Body of pancreas (tissue), 4 donors: ENCODE measurements at regions not wholly inside any gene's neighbourhood (a gene's known extent, or its start where the extent isn't known, plus 50 kb on each side); places are given as distances from the start of the nearest gene placed in this dataset.

Experiments used
- ATAC-seq: fragments of 150-250 bp; one replicate; pipeline ENCODE4 v1.9.1; 2016
- DNase-seq, 4 donors: peaks; one replicate each; pipeline ENCODE4 v3.0.0-alpha.2; 2019
- H3K27ac ChIP-seq, 4 donors: fragments of 200-600 bp; sonication (generic); 1 replicate in 3 of 4; 2 replicates in 1 of 4; pipeline versions ENCODE4 v1.5.1 to v1.6.1; 2016 to 2019; ENCODE audit warnings: mild to moderate bottlenecking in 1 of 4, mixed read lengths in 1 of 4, moderate library complexity in 1 of 4
- H3K27me3 ChIP-seq, 2 donors: fragments of 200-600 bp; sonication (generic); one replicate each; pipeline ENCODE4 v1.6.0; 2016; ENCODE audit warnings: mild to moderate bottlenecking in 1 of 2
- H3K36me3 ChIP-seq, 2 donors: fragments of 200-600 bp; sonication (generic); replicated peaks in 1 of 2; 2 replicates each; pipeline ENCODE4 v1.5.1; 2016; ENCODE audit warnings: low read depth in 2 of 2; ENCODE audit not compliant: insufficient read depth in 1 of 2
- H3K4me1 ChIP-seq: fragments of 200-600 bp; sonication (generic); one replicate; pipeline ENCODE4 v1.6.0; 2016
- H3K4me3 ChIP-seq, 2 donors: fragments of 200-600 bp; sonication (generic); 1 replicate in 1 of 2; 2 replicates in 1 of 2; pipeline ENCODE4 v1.5.1; 2016 to 2019
- H3K9me3 ChIP-seq, 3 donors: fragments of 200-600 bp; sonication (generic); 1 replicate in 2 of 3; 2 replicates in 1 of 3; pipeline ENCODE4 v1.5.1; 2016
- POLR2A ChIP-seq, 3 donors: fragments of 450-650 bp; IDR thresholded peaks; one replicate each; pipeline ENCODE4 v1.6.1; 2016; ENCODE audit warnings: antibody characterized with exemption in 3 of 3, mild to moderate bottlenecking in 2 of 3
- WGBS, 2 donors: methylation state at CpG; one replicate each; pipeline ENCODE4 v1.1.5; 2017; 5-methylcytosine and 5-hydroxymethylcytosine counted together
- intact Hi-C: fragments of 100-400 bp; cut with DNase I; formaldehyde crosslinking; loops from one replicate; pipeline ENCODE4 v1.15.1; 2023
- TF ChIP-seq, protein P1 (sequence below), 7 experiments: fragments of 450-650 bp in 4 of 7; fragments of 200-600 bp in 3 of 7; sonication (generic) in 3 of 7; IDR thresholded peaks; one replicate each; pipeline ENCODE4 v1.5.1; 2016 to 2019; ENCODE audit warnings: antibody characterized with exemption in 7 of 7

GRCh38 chr3:64837126-64837738 lies 149.4 kb upstream of the ADAMTS9 start:
- no peaks in the 10 kb centered on the region for H3K4me1 ChIP-seq
- intact Hi-C loops: no loop called here
- DNase-seq (no peak), ATAC-seq (no peak)
- no peak overlapping the region for H3K27ac ChIP-seq
- H3K9me3 ChIP-seq: no peaks in the 10 kb centered on the region
- no peaks in the 10 kb centered on the region for H3K36me3 ChIP-seq
- WGBS, 2 donors: 58 to 77% methylated on average over 2 of the region's 2 CpGs
- no peaks in the 10 kb centered on the region for H3K27me3 ChIP-seq
- TF ChIP-seq, protein P1, sequence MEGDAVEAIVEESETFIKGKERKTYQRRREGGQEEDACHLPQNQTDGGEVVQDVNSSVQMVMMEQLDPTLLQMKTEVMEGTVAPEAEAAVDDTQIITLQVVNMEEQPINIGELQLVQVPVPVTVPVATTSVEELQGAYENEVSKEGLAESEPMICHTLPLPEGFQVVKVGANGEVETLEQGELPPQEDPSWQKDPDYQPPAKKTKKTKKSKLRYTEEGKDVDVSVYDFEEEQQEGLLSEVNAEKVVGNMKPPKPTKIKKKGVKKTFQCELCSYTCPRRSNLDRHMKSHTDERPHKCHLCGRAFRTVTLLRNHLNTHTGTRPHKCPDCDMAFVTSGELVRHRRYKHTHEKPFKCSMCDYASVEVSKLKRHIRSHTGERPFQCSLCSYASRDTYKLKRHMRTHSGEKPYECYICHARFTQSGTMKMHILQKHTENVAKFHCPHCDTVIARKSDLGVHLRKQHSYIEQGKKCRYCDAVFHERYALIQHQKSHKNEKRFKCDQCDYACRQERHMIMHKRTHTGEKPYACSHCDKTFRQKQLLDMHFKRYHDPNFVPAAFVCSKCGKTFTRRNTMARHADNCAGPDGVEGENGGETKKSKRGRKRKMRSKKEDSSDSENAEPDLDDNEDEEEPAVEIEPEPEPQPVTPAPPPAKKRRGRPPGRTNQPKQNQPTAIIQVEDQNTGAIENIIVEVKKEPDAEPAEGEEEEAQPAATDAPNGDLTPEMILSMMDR (IDR thresholded peaks at IDR 0.05): no peak
- TF ChIP-seq POLR2A (IDR thresholded peaks at IDR 0.05): no peak
- H3K4me3 ChIP-seq: no peak overlapping the region

DNA sequence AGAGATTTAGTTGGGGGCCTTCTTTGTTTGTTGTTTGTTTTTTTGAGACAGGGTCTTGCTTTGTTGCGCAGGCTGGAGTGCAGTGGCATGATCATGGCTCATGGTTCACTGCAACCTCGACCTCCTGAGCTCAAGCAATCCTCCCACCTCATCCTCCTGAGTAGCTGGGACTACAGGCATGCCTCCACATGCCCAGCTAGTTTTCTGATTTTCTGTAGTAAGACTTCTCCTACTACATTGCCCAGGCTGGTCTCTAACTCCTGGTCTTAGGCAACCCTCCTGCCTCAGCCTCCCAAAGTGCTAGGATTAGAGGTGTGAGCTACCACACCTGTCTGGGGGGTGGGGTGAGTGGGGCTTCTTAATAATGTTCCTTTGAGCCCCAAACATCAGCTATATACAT lies 148.3 kb upstream of the ADAMTS9 start:
- TF ChIP-seq POLR2A (IDR thresholded peaks at IDR 0.05): no peak
- TF ChIP-seq, protein P1 (IDR thresholded peaks at IDR 0.05): no peak
- H3K36me3 ChIP-seq: no peaks in the 10 kb centered on the region
- no peaks in the 10 kb centered on the region for H3K27me3 ChIP-seq
- 76 to 81% methylated on average over 2 of the region's 2 CpGs for WGBS, 2 donors
- H3K4me3 ChIP-seq: no peak overlapping the region
- ATAC-seq (no peak), DNase-seq (no peak)
- H3K9me3 ChIP-seq: no peaks in the 10 kb centered on the region
- intact Hi-C loops: no loop called here
- H3K4me1 ChIP-seq: no peaks in the 10 kb centered on the region
- H3K27ac ChIP-seq: no peak overlapping the region

DNA sequence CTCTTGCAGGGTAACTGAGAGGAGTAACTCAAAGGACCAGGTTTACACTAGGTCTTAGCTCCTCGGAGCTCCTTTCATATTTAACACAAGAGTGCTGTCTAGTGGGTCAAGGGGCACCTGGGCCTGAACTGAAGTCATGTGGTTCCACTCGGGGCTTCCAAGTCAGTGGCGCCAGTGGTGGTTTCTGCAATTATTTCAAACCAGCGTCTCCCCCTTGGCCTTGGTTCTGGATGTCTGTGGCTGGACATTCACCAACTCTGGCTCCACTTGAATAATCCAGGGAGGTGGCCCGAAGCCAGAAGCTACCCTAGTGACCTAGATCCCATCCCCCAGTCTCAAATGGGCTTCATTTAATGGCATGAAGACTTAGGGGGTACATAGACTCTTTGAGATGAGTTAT lies 144.3 kb upstream of the ADAMTS9 start:
- no peak overlapping the region for H3K4me3 ChIP-seq
- no peaks in the 10 kb centered on the region for H3K9me3 ChIP-seq
- H3K36me3 ChIP-seq: no peaks in the 10 kb centered on the region
- intact Hi-C loops: no loop called here
- H3K4me1 ChIP-seq: no peaks in the 10 kb centered on the region
- no peak for TF ChIP-seq POLR2A (IDR thresholded peaks at IDR 0.05)
- TF ChIP-seq, protein P1 (IDR thresholded peaks at IDR 0.05): no peak
- no peak overlapping the region for H3K27ac ChIP-seq
- no peak for ATAC-seq
- WGBS, 2 donors: 67 to 76% methylated on average over 5 of the region's 5 CpGs
- DNase-seq: no peak
- H3K27me3 ChIP-seq: no peaks in the 10 kb centered on the region

DNA sequence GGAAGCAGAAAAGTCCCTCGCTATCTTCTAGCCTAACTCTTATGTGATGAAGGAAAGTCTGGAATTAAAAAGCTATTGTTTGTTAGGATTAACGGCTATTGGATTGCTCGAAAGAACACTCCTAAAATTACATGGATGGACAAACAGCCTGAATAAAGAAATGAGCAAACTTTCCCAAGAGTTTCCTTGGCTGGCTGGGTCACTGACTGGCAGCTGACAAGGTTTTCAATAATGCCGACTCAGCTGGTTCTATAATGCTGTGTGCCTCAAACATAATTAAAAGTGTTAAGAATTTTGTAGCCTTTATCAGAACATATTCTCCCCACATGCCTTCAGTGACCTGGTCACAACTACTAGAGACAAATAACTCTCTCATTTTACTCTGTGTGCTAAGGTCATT lies 142.9 kb upstream of the ADAMTS9 start:
- H3K27ac ChIP-seq: no peak overlapping the region

GRCh38 chr3:64829331-64829730 lies 141.5 kb upstream of the ADAMTS9 start:
- H3K9me3 ChIP-seq: no peaks in the 10 kb centered on the region
- no peak for TF ChIP-seq POLR2A (IDR thresholded peaks at IDR 0.05)
- TF ChIP-seq, protein P1 (IDR thresholded peaks at IDR 0.05): no peak
- no peak overlapping the region for H3K27ac ChIP-seq
- no peaks in the 10 kb centered on the region for H3K27me3 ChIP-seq
- ATAC-seq (no peak), DNase-seq (no peak)
- no peaks in the 10 kb centered on the region for H3K36me3 ChIP-seq
- H3K4me3 ChIP-seq: no peak overlapping the region
- 84 to 86% methylated on average over 3 of the region's 3 CpGs for WGBS, 2 donors
- H3K4me1 ChIP-seq: no peaks in the 10 kb centered on the region
- intact Hi-C loops: no loop called here

More for the DNA sequence above, 142.9 kb upstream of the ADAMTS9 start:
- DNase-seq: no peak
- H3K4me1 ChIP-seq: no peaks in the 10 kb centered on the region
- intact Hi-C loops: no loop called here
- WGBS, 2 donors: 67 to 69% methylated on average over 4 of the region's 4 CpGs
- ATAC-seq: no peak
- no peaks in the 10 kb centered on the region for H3K36me3 ChIP-seq
- no peaks in the 10 kb centered on the region for H3K9me3 ChIP-seq
- TF ChIP-seq, protein P1 (IDR thresholded peaks at IDR 0.05): no peak
- no peak for TF ChIP-seq POLR2A (IDR thresholded peaks at IDR 0.05)
- H3K4me3 ChIP-seq: no peak overlapping the region
- no peaks in the 10 kb centered on the region for H3K27me3 ChIP-seq
